GM23338 (cell line): ENCODE measurements at regions not wholly inside any gene's neighbourhood (a gene's known extent, or its start where the extent isn't known, plus 50 kb on each side); places are given as distances from the start of the nearest gene placed in this dataset.
"Not testable (repeated sequence)": the region's sequence is repeated elsewhere in the genome, so short reads cannot be mapped to it uniquely, and the experiment has no call there.

Experiments used
- ATAC-seq: fragments of 200-7000 bp; cut with Tn5 transposase; 3 replicates; pipeline ENCODE4 v1.9.1; 2020
- DNase-seq: peaks from one replicate; pipeline ENCODE4 v3.0.0-alpha.2; 2015; ENCODE audit warnings: low spot score
- H2AFZ ChIP-seq: fragments of 200-600 bp; sonication (generic); 2 replicates; pipeline ENCODE4 v1.8.0; 2016; ENCODE audit warnings: antibody characterized with exemption, mild to moderate bottlenecking, moderate library complexity
- H3F3A ChIP-seq: fragments of 200-600 bp; sonication (generic); replicated peaks from 2 replicates; pipeline ENCODE4 v1.8.0; 2017; ENCODE audit warnings: antibody characterized with exemption, mixed run types, low read depth
- H3K27ac ChIP-seq: fragments of 200-600 bp; sonication (generic); 2 replicates; pipeline ENCODE4 v1.6.1; 2016; ENCODE audit warnings: low read depth
- H3K27me3 ChIP-seq: fragments of 200-600 bp; sonication (generic); 2 replicates; pipeline ENCODE4 v1.8.0; 2016; ENCODE audit warnings: mild to moderate bottlenecking, mixed run types, moderate library complexity; ENCODE audit not compliant: insufficient read depth
- H3K36me3 ChIP-seq: fragments of 200-600 bp; sonication (generic); 2 replicates; pipeline ENCODE4 v1.8.0; 2016; ENCODE audit warnings: mild to moderate bottlenecking; ENCODE audit not compliant: insufficient read depth
- H3K4me1 ChIP-seq: fragments of 200-600 bp; sonication (generic); 2 replicates; pipeline ENCODE4 v1.8.0; 2016; ENCODE audit warnings: mild to moderate bottlenecking, moderate library complexity; ENCODE audit not compliant: insufficient read depth
- H3K4me2 ChIP-seq: fragments of 200-600 bp; sonication (generic); 2 replicates; pipeline ENCODE4 v1.7.1; 2017; ENCODE audit warnings: mixed run types
- H3K4me3 ChIP-seq: fragments of 200-600 bp; sonication (generic); 2 replicates; pipeline ENCODE4 v1.6.1; 2016; ENCODE audit warnings: mixed run types
- H3K79me2 ChIP-seq: fragments of 200-600 bp; sonication (generic); replicated peaks from 2 replicates; pipeline ENCODE4 v1.8.0; 2017; ENCODE audit warnings: mild to moderate bottlenecking; ENCODE audit not compliant: insufficient read depth
- H3K9me2 ChIP-seq: fragments of 200-600 bp; sonication (generic); 2 replicates; pipeline ENCODE4 v1.8.0; 2017; ENCODE audit not compliant: insufficient read depth
- H4K20me1 ChIP-seq: fragments of 200-600 bp; sonication (generic); replicated peaks from 2 replicates; pipeline ENCODE4 v1.8.0; 2017; ENCODE audit warnings: mild to moderate bottlenecking; ENCODE audit not compliant: insufficient read depth
- H3K27ac Mint-ChIP-seq: 2 replicates; pipeline ENCODE4 v1.8.0; 2020; ENCODE audit warnings: inconsistent platforms, mild to moderate bottlenecking, moderate library complexity, mixed read lengths
- H3K27me3 Mint-ChIP-seq: 3 replicates; pipeline ENCODE4 v1.8.0; 2022; ENCODE audit warnings: low read depth, mild to moderate bottlenecking, moderate library complexity, mixed read lengths, inconsistent platforms; ENCODE audit not compliant: insufficient read depth, poor library complexity
- H3K36me3 Mint-ChIP-seq: 3 replicates; pipeline ENCODE4 v1.8.0; 2021; ENCODE audit warnings: low read depth, mild to moderate bottlenecking, inconsistent platforms, moderate library complexity, mixed read lengths
- H3K4me1 Mint-ChIP-seq: 3 replicates; pipeline ENCODE4 v1.8.0; 2020; ENCODE audit warnings: mild to moderate bottlenecking, inconsistent platforms, mixed read lengths
- H3K4me3 Mint-ChIP-seq: 3 replicates; pipeline ENCODE4 v1.8.0; 2021; ENCODE audit warnings: moderate library complexity, mild to moderate bottlenecking, inconsistent platforms, mixed read lengths
- H3K9me3 Mint-ChIP-seq: 3 replicates; pipeline ENCODE4 v1.8.0; 2020; ENCODE audit warnings: moderate library complexity, mild to moderate bottlenecking, inconsistent platforms, mixed read lengths
- POLR2AphosphoS5 ChIP-seq: IDR thresholded peaks from 2 replicates; pipeline ENCODE4 v1.6.1; 2016; ENCODE audit warnings: antibody characterized with exemption, low read depth
- ZNF114 ChIP-seq: fragments of 250-450 bp; sonication (Bioruptor Pico); IDR thresholded peaks from 2 replicates; pipeline ENCODE4 v1.5.0; 2020; ENCODE audit warnings: mild to moderate bottlenecking, moderate library complexity
- TF ChIP-seq, protein P1 (sequence below), 2 experiments: fragments of 200-600 bp in 1 of 2; sonication (generic) in 1 of 2; conservative IDR thresholded peaks; 2 replicates each; pipeline versions ENCODE4 v1.5.1 to v1.6.1; 2016 to 2017; ENCODE audit warnings: antibody characterized with exemption in 2 of 2, low read depth in 2 of 2, mild to moderate bottlenecking in 2 of 2, moderate library complexity in 1 of 2
- TF ChIP-seq, protein P2 (sequence below): IDR thresholded peaks from 2 replicates; pipeline ENCODE4 v1.6.1; 2016; ENCODE audit warnings: antibody characterized with exemption

- H4K20me1 ChIP-seq, result no peaks in the 10 kb centered on the region
- H3K79me2 ChIP-seq, result no peaks in the 10 kb centered on the region
- peak; percentile 65 for ATAC-seq
- peak; percentile 49 for DNase-seq
- Mint-ChIP-seq H3K36me3 (no peaks in the 10 kb centered on the region), H3K27me3 (peaks cover 1% of the 10 kb centered on the region), H3K4me3 (no peak overlapping the region), H3K9me3 (no peaks in the 10 kb centered on the region), H3K4me1 (peaks cover 2% of the 10 kb centered on the region; the same call in 1 of the 3 replicates), H3K27ac (no peak overlapping the region)
- no peaks in the 10 kb centered on the region for H3K36me3 ChIP-seq
- no peak overlapping the region for H3K4me2 ChIP-seq
- H3K27me3 ChIP-seq, result no peaks in the 10 kb centered on the region
- no peak overlapping the region for H3K27ac ChIP-seq
- H3F3A ChIP-seq, result no peaks in the 10 kb centered on the region
- TF ChIP-seq ZNF114 (CRISPR knock-in tag), result no peak
- TF ChIP-seq POLR2AphosphoS5, result no peak
- TF ChIP-seq, protein P1, sequence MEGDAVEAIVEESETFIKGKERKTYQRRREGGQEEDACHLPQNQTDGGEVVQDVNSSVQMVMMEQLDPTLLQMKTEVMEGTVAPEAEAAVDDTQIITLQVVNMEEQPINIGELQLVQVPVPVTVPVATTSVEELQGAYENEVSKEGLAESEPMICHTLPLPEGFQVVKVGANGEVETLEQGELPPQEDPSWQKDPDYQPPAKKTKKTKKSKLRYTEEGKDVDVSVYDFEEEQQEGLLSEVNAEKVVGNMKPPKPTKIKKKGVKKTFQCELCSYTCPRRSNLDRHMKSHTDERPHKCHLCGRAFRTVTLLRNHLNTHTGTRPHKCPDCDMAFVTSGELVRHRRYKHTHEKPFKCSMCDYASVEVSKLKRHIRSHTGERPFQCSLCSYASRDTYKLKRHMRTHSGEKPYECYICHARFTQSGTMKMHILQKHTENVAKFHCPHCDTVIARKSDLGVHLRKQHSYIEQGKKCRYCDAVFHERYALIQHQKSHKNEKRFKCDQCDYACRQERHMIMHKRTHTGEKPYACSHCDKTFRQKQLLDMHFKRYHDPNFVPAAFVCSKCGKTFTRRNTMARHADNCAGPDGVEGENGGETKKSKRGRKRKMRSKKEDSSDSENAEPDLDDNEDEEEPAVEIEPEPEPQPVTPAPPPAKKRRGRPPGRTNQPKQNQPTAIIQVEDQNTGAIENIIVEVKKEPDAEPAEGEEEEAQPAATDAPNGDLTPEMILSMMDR (conservative IDR thresholded peaks at IDR 0.05; ENCODE audit: low read depth in 2 of 2), result peak; percentile 63 to 64
- no peak overlapping the region for H3K4me3 ChIP-seq
- no peaks in the 10 kb centered on the region for H3K9me2 ChIP-seq
- no peaks in the 10 kb centered on the region for H3K4me1 ChIP-seq
- H2AFZ ChIP-seq, result no peak overlapping the region
These were observed 78.1 kb downstream of the BMP15 start for GRCh38 chrX:50988649-50989048.

DNA sequence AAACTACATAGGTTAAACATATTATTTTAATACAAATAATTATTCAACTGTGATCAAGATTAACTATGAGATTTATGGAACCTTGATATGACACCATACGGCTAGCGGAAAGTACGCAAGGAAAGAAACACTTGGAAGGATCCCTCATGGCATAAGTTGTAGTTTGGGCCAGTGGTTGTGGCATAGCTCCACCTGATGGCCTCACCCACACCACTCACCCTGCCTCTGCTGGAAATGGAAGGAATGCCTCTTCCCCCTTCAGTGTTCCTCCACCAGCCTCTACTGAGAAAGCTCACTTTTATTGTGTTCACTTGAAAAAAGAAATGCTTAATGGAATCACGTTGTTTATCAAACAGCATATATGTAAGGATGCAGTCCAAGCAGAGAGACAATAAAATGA is 86.4 kb downstream of the BMP15 start:
- ATAC-seq (peak; percentile 81), DNase-seq (peak; percentile 52)
- H3K27me3 Mint-ChIP-seq, result peaks cover 5% of the 10 kb centered on the region
- TF ChIP-seq, protein P1 (conservative IDR thresholded peaks at IDR 0.05; ENCODE audit: low read depth in 2 of 2), result peak; percentile 44 to 73
- TF ChIP-seq, protein P2, sequence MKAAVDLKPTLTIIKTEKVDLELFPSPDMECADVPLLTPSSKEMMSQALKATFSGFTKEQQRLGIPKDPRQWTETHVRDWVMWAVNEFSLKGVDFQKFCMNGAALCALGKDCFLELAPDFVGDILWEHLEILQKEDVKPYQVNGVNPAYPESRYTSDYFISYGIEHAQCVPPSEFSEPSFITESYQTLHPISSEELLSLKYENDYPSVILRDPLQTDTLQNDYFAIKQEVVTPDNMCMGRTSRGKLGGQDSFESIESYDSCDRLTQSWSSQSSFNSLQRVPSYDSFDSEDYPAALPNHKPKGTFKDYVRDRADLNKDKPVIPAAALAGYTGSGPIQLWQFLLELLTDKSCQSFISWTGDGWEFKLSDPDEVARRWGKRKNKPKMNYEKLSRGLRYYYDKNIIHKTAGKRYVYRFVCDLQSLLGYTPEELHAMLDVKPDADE, result no peak
- Histone ChIP-seq H4K20me1 (no peaks in the 10 kb centered on the region), H3K36me3 (no peaks in the 10 kb centered on the region), H2AFZ (no peak overlapping the region), H3K9me2 (no peaks in the 10 kb centered on the region), H3F3A (no peaks in the 10 kb centered on the region), H3K27ac (no peak overlapping the region), H3K4me2 (no peak overlapping the region), H3K79me2 (no peaks in the 10 kb centered on the region), H3K27me3 (no peaks in the 10 kb centered on the region), H3K4me3 (no peak overlapping the region), H3K4me1 (no peaks in the 10 kb centered on the region)
- H3K9me3 Mint-ChIP-seq, result no peaks in the 10 kb centered on the region
- no peaks in the 10 kb centered on the region for H3K36me3 Mint-ChIP-seq
- H3K4me1 Mint-ChIP-seq, result peaks cover 7% of the 10 kb centered on the region; the same call in 2 of the 3 replicates
- no peak overlapping the region for H3K4me3 Mint-ChIP-seq
- no peak overlapping the region for H3K27ac Mint-ChIP-seq

DNA sequence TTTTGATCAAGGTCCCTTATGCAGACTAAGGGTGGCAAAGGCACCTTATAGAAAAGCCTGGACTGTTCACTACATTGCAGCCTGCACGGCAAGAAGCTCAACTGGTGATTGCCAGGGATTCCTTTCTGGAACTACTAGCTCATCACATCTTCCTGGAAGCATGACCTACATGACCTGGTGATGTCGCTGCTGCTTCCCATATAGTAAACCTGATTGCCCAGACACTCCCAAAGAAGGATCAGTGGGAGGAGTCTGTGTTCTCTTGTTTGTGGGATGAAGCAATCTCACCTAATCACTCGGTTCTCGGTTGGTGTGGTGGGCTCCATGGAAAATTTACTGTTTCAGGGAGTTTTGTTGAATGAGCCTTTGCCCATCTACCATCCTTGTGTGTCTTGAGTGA is 89.8 kb downstream of the BMP15 start:
- H3K4me3 ChIP-seq, H3K36me3 Mint-ChIP-seq, H3F3A ChIP-seq, H3K4me3 Mint-ChIP-seq, H3K79me2 ChIP-seq, H3K27ac Mint-ChIP-seq, H2AFZ ChIP-seq, H4K20me1 ChIP-seq, H3K4me2 ChIP-seq, H3K36me3 ChIP-seq, H3K4me1 Mint-ChIP-seq, ATAC-seq, H3K9me2 ChIP-seq, H3K27me3 Mint-ChIP-seq, H3K9me3 Mint-ChIP-seq, DNase-seq, H3K27me3 ChIP-seq, H3K27ac ChIP-seq, H3K4me1 ChIP-seq: not testable (repeated sequence)

DNA sequence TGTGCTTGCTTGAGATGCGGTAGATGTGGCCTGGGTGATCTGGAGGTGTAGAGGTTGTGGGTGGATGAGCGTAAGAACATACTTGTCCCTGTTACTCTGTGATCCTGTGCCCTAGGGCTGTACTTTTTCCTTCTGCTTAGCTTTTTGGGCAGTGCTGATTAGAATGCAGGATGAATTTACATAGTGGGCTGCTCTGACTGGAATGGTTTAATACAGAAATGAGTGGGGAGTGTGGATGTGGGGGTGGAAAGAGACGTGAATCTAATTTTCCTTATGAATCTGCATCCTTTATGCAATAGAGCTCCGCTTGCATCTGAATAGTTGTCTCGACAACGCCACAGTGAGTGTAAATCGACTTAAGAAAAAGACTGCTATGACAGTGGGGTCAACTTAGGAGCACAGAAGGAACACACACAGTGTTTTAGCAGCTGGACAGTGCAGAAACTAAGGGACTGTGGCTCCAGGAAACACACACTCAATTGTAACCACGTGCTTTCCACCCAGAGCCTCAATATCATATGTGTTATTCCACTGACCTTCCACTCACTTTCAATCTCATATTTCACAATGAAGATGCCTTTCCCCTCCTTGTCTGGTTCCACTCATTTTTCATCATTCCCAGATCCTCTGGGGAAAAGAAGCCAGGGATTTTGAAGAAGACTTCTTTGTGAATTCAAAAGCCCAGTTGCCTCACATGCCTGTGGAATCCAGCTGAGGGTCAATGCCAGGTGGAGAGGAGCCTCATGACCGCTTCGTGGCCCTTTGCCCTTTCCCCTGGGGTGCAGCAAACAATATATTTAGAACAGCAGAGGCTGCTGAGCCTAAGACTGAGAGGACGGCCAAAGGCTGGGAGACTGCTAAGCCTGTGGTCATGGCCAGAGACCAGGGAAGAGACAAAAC is 91.4 kb downstream of the BMP15 start:
- ATAC-seq, DNase-seq, H3K4me1 ChIP-seq, H3K4me3 Mint-ChIP-seq, H3K36me3 Mint-ChIP-seq, H2AFZ ChIP-seq, H3K4me1 Mint-ChIP-seq, H3K27ac Mint-ChIP-seq, H3K36me3 ChIP-seq, H3K4me3 ChIP-seq, H3K9me2 ChIP-seq, H4K20me1 ChIP-seq, H3K27me3 ChIP-seq, H3K27me3 Mint-ChIP-seq, H3K4me2 ChIP-seq, H3K9me3 Mint-ChIP-seq, H3F3A ChIP-seq, H3K27ac ChIP-seq, H3K79me2 ChIP-seq: not testable (repeated sequence)
